ENCODE measurements at regions not wholly inside any gene's neighbourhood (a gene's known extent, or its start where the extent isn't known, plus 50 kb on each side); places are given as distances from the start of the nearest gene placed in this dataset.

GRCh38 chr16:82497139-82497538 is 129.6 kb upstream of the CDH13 start:
- no peaks in the 10 kb centered on the region for H3F3A ChIP-seq (replicated peaks; ENCODE audit: insufficient read depth)
- no peaks in the 10 kb centered on the region for H4K20me1 ChIP-seq (ENCODE audit: insufficient read depth)
- TF ChIP-seq NRF1 (IDR thresholded peaks at IDR 0.05; ENCODE audit: low read depth, low read length) (no peak), POLR2AphosphoS5 (IDR thresholded peaks at IDR 0.05; ENCODE audit: low read depth, low read length) (no peak), SMC3 (IDR thresholded peaks at IDR 0.05; ENCODE audit: low read depth, low read length) (no peak), EP300 (IDR thresholded peaks at IDR 0.05; ENCODE audit: borderline replicate concordance in 1 of 2, low read depth in 1 of 2, low read length in 1 of 2) (no peak), GATA2 (CRISPR knock-in tag; IDR thresholded peaks at IDR 0.05) (no peak), FOXJ3 (CRISPR knock-in tag; IDR thresholded peaks at IDR 0.05) (no peak), TEAD4 (IDR thresholded peaks at IDR 0.05; ENCODE audit: borderline replicate concordance, insufficient read depth) (no peak), MEF2A (IDR thresholded peaks at IDR 0.05; ENCODE audit: borderline replicate concordance, low read depth) (no peak), ZBTB33 (IDR thresholded peaks at IDR 0.05; ENCODE audit: borderline replicate concordance, low read depth) (no peak), TCF12 (IDR thresholded peaks at IDR 0.05) (no peak), CHD2 (IDR thresholded peaks at IDR 0.05; ENCODE audit: low read length, partially characterized antibody) (no peak), MXI1 (IDR thresholded peaks at IDR 0.05; ENCODE audit: low read depth, low read length) (no peak), GABPA (IDR thresholded peaks at IDR 0.05; ENCODE audit: low read depth) (no peak), RFX5 (IDR thresholded peaks at IDR 0.05; ENCODE audit: low read length) (no peak)
- TF ChIP-seq, protein P1, sequence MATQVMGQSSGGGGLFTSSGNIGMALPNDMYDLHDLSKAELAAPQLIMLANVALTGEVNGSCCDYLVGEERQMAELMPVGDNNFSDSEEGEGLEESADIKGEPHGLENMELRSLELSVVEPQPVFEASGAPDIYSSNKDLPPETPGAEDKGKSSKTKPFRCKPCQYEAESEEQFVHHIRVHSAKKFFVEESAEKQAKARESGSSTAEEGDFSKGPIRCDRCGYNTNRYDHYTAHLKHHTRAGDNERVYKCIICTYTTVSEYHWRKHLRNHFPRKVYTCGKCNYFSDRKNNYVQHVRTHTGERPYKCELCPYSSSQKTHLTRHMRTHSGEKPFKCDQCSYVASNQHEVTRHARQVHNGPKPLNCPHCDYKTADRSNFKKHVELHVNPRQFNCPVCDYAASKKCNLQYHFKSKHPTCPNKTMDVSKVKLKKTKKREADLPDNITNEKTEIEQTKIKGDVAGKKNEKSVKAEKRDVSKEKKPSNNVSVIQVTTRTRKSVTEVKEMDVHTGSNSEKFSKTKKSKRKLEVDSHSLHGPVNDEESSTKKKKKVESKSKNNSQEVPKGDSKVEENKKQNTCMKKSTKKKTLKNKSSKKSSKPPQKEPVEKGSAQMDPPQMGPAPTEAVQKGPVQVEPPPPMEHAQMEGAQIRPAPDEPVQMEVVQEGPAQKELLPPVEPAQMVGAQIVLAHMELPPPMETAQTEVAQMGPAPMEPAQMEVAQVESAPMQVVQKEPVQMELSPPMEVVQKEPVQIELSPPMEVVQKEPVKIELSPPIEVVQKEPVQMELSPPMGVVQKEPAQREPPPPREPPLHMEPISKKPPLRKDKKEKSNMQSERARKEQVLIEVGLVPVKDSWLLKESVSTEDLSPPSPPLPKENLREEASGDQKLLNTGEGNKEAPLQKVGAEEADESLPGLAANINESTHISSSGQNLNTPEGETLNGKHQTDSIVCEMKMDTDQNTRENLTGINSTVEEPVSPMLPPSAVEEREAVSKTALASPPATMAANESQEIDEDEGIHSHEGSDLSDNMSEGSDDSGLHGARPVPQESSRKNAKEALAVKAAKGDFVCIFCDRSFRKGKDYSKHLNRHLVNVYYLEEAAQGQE (IDR thresholded peaks at IDR 0.05; ENCODE audit: low read depth, low read length), result no peak
- 15% methylated on average over 4 of the region's 4 CpGs for WGBS (ENCODE audit: low lambda C conversion rate)
- CTCF ChIA-PET, result no interaction called here
- H3K4me1 ChIP-seq (ENCODE audit: control insufficient read depth in 1 of 2, insufficient read depth in 2 of 2, low read depth in 1 of 2, low read length in 1 of 2), result no peaks in the 10 kb centered on the region
- H3K4me2 ChIP-seq, result no peak overlapping the region
- no peak for DNase-seq
- H3K27me3 ChIP-seq (ENCODE audit: insufficient read depth), result no peaks in the 10 kb centered on the region
- H3K27ac ChIP-seq (ENCODE audit: low read depth in 2 of 2, low read length in 1 of 2), result no peak overlapping the region
- no peaks in the 10 kb centered on the region for H3K79me2 ChIP-seq (ENCODE audit: insufficient read depth)
- no peaks in the 10 kb centered on the region for H3K9me2 ChIP-seq
- H3K9me3 ChIP-seq, result no peaks in the 10 kb centered on the region
- no peak overlapping the region for H2AFZ ChIP-seq (ENCODE audit: low read depth)
- no peak overlapping the region for H3K4me3 ChIP-seq (ENCODE audit: low read depth in 2 of 2, low read length in 1 of 2)
- no peak overlapping the region for H3K9ac ChIP-seq
- POLR2A ChIA-PET, result no interaction called here
- no peaks in the 10 kb centered on the region for H3K36me3 ChIP-seq (replicated peaks in 1 of 2; ENCODE audit: control insufficient read depth in 1 of 2, insufficient read depth in 2 of 2, low read length in 1 of 2)

Measured in SK-N-SH (cell line).